ENCODE measurements at regions not wholly inside any gene's neighbourhood (a gene's known extent, or its start where the extent isn't known, plus 50 kb on each side); places are given as distances from the start of the nearest gene placed in this dataset.

- TF ChIP-seq CTCF (IDR thresholded peaks at IDR 0.05; ENCODE audit: poor library complexity, severe bottlenecking): no peak
- TF ChIP-seq SMC3 (conservative IDR thresholded peaks at IDR 0.05; ENCODE audit: poor library complexity): no peak
- TF ChIP-seq RAD21 (conservative IDR thresholded peaks at IDR 0.05): no peak
- TF ChIP-seq EZH2 (IDR thresholded peaks at IDR 0.05; ENCODE audit: borderline replicate concordance, insufficient read depth, low read length, poor library complexity, severe bottlenecking): no peak
- TF ChIP-seq EP300 (conservative IDR thresholded peaks at IDR 0.05; ENCODE audit: poor library complexity, severe bottlenecking): no peak
Observed at GRCh38 chr1:209483691-209484090, 99.8 kb upstream of the CAMK1G start.
